ENCODE measurements at regions not wholly inside any gene's neighbourhood (a gene's known extent, or its start where the extent isn't known, plus 50 kb on each side); places are given as distances from the start of the nearest gene placed in this dataset.
A peak's percentile ranks its signal among the peaks of the same experiment; 100 is the strongest.

GRCh38 chr5:132130918-132131715, 57.5 kb downstream of the CSF2 start:
- DNase-seq, result no peak

DNA sequence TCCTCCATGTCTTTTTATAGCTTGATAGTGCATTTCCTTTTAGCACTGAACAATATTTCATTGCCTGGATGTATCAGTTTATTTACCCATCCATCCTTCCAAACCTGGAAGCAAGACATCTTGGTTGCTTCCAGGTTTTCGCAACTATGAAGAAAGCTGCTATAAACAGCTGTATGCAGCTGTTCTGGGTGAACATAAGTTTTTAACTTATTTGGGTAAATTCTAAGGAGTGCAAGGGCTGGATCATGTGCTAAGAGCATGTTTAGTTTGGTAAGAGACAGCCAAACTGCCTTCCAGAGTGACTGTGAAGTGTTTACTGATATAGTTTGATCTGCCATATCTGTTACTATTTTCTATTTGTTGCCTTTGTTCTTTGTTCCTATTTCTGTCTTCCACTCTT, 58.5 kb downstream of the CSF2 start:
- no peak for DNase-seq

DNA sequence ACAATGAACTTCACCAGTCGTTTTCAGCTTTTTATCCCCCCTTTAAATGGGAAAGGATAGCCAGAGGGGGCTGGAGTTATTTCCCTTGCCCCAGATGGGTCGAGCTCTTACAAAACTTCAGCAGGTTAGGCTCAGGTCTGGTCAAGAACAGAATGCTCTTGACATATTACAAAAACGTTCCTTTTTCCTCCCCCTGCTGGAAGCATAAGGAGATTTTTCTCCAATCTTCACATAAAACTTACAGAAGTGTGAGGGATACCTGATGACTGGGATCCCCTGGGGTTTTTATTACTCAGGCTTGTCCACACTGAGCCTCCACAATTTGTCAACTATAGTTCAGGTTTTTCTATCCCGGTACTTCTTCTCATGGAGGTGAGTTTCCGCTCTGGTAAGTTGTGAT, 60.8 kb downstream of the CSF2 start:
- no peak for DNase-seq

DNA sequence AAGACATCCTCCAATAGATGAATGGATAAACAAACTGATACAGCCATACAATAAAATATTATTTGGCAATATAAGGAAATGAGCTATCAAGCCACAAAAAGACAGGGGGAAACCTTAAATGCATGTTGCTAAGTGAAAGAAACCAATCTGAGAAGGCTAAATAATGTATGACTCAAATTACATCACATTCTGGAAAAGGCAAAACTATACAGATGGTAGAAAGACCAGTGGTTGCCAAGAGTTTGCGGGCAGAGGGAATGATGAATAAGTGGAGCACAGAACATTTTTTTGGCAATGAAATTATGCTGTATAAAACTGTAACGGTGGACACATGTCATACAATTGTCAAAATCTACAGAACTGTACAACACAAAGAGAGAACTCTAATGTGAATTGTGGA, 63.3 kb downstream of the CSF2 start:
- DNase-seq, result peak in 1 of 2 experiments; percentile 12

GRCh38 chr5:132138260-132138659, 64.7 kb downstream of the CSF2 start:
- DNase-seq, result no peak
